Fibroblast of skin of left biceps (primary cell): ENCODE measurements at regions not wholly inside any gene's neighbourhood (a gene's known extent, or its start where the extent isn't known, plus 50 kb on each side); places are given as distances from the start of the nearest gene placed in this dataset.
A peak's percentile ranks its signal among the peaks of the same experiment; 100 is the strongest.

ENCODE experiments used
- DNase-seq, 2 experiments: peaks; one replicate each; pipeline ENCODE4 v3.0.0-alpha.2; 2013; ENCODE audit warnings: low read depth in 2 of 2

DNA sequence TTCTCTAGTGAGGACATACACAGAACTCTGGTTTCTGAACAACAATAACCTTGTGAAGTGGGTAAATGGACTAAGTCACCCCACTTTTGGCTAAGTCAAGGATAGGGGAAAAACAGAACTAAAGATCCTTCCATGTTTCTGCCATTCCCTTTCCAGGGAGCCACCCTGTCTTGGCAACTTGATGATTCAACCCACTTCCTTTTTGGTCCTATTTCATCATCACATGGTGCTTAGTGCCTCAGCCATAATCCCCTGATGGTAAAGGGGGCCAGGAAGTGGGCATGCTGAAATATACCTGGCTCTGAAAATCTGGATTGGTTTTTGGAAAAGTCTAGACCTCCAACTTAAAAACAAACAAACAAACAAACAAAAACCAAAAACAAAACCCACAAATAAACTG is 206.4 kb upstream of the FOXD3 start:
- DNase-seq: no peak

DNA sequence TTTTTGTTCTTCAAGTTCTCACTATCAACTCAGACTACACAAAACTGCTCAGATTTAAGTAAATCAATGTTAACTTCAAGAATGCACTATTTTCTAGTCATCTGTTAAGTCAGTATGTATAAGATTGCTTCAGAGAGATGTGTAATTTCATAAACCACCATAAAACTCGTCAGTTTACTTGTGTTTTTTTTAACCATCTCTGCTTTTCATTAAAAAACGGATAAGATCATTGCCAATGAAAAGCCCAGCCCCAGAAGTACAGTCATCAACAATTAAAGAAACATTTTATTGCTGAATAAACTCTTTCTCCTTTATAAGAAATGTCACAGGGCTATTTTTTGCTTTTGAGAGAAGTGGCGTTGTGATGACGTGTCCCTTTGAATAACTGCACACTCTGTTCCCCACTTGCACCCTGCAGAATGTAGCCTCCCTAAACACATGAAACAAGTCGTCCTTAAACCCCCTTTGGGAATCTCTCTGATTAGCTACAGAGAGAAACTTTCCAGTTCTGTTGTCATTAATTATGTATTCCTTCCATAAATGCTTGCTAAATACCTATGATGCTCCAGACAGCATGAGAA is 202.7 kb upstream of the FOXD3 start:
- no peak for DNase-seq

DNA sequence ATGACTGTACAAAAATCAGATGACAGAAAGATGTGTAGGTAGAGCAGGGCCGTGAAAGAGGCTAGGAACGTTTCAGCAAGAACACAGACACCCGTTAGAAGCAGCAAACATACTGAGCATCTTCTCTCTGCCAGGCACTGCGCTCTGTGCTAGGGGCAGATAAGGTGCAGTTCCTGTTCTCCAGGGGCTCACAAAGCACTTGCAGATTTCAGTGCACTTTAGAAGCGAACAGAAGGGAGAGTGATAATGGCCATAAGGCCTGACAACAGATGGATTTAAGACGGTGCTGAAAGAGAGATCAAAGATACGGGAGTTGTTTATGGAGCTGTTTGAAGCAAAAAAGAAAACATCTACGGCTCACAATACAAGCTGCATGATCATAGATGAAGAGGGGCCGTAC is 200.3 kb upstream of the FOXD3 start:
- DNase-seq: no peak

DNA sequence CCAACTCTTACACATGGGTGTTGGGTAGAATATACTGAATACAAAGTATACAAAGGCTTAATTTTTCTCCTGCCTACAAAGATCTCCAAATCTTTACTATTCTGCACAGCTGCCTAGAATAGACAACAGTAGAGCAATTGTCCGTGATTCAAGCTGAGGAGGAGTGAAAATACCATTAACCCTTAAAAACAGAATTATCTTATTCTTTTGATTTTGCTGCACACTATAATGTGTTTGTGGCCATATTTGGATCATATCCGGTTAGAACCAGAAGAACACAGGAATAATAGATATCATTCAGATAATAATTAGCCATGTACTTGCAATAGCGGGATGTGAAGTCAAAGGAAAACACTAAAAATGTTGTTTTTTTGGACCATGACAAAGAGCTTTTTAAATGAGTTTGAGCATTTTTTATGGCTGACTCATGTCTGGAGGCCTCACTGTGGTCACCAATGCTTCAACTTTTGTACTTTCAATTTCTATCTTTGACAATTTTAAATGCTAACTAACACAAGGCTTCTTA is 197.6 kb upstream of the FOXD3 start:
- peak in 1 of 2 experiments; percentile 70 for DNase-seq

DNA sequence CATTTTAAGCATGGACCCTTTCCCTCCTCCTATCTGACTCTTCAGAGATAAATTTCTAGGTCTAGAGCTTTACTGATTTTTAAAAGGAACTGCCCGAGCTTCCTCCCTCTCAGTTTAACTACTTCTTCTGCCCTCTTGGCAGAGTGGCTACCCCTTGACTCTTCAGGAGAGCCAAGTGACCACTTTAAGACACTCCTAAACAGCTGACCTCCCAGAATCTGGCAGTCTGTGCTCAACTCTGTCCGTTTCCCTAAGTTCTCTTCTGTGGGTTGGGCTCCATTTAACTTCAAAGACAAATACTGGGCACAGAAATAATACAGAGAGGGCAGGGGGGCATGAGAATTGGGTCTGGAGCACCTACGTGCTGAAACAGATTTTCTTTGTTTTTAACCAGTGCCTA is 196.3 kb upstream of the FOXD3 start:
- no peak for DNase-seq

- DNase-seq: peak; percentile 62 to 72
These were observed 195.0 kb upstream of the FOXD3 start for GRCh38 chr1:63127376-63127775.

DNA sequence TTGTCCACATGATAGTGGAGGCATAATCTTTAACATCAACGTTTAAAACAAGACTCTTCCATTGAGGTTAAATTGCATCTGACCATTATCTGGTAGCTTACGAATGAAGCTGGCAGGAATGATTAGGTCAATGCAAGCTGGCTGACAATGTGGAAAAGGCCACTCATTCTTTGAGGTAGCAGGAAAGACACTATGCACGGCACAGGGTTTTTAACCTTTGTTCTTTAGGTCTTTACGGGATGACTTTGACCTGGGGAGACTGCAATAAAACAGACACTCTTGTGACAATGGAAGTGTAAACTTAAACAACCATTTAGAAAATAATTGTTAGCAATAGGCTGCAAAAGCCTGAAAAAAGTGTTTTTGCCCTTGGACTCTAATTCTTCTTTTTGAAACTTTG is 193.8 kb upstream of the FOXD3 start:
- DNase-seq: no peak

DNA sequence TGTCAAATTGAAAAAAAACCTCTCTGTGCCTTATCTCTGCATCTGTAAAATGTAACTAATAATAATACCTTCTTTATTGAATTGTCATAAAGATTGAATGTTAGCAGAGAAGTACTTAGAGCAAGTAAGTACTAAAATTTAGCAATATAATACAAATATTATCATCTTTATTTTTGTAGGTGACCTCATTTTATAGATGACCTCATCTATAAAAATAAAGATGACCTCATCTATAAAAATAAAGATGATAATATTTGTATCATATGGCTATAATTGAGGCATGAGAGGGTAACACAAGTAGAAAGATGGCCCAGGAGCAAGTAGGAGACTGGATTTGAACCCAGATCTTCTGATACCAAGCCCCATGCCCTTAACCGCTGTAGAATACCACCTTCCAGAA is 193.2 kb upstream of the FOXD3 start:
- DNase-seq: no peak

DNA sequence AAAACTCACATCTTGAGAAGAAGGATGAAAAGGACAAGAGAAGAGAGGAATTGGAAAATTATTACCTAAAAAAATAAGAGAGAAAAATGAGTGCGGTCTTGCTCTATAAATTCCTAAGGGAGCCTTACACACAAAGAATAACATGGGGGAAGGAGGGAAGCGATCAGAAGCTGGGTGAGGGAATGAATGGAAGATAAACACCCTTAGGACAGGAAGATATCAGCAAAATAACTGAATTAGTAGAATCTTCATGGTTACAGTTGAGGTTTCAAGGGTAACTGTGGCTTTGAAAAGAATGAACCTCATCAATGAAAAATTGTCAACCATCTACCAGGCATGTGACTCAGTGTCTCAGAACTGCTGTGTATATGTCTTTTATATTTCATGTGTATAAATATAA is 192.5 kb upstream of the FOXD3 start:
- no peak for DNase-seq

DNA sequence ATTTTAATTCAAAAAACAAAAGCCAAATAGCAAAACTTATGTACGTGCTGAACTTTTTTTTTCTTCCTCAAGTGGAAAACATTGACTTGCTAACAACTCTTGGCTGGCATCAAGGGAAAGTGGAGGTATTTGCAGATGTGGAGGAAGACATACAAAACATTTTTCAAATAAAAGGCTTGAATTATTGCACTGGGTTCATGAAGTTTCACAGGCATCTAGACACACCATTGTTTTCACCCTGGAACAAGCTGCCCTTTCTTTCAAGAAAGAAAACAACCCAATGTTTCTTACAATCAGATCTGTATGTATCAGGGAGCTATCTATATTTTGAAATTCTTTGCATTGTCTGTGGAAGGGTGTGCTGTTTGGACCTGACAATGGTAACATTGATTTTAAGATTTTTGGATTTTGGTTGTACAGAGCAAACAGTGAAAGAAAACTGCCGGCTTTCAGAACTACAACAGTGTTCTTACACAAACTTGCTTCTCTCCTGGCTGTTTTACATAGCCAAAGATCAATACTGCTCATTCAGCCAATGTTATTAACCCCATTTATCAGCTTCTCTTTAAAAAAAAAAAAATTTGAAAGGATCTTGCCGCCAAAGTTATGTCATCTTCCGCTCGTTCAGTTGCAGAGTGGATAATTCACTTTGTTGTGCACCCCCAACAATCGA is 187.7 kb upstream of the FOXD3 start:
- no peak for DNase-seq

DNA sequence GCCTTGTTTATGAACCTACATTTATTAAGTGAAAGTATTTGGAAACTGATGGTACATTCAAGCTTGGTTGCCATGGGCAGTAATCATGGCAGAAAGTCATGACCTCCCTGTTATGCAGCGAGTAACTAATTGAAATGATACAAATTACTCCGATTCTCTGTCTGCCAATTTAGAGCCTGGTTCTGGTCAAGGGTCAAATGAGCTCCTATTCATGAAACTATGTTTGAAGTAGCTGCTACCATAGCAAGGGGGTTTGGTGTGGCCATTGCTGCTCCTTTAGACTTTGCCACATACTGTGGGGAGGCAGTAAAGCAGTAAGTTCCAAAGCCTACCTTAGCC is 187.2 kb upstream of the FOXD3 start:
- no peak for DNase-seq

DNA sequence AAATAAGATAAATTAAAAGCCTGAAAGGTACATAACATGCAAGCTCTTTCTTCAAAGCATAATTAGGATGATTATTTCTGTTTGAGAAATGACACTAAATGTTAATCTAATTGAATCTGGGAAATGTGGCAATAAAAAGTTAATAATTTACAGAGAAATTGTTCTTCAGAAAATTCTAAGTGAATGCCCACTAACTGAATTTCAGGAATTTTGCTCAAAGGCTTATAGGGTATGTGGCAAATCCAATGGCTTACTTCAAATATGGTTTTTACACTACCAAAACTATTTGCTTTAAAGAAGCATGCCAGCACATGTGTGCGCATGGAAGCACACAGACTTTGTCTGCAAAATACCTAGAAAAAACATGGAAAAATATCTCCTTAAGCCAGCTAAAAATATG is 186.6 kb upstream of the FOXD3 start:
- no peak for DNase-seq

GRCh38 chr1:63142001-63142400 is 180.4 kb upstream of the FOXD3 start:
- DNase-seq: no peak

DNA sequence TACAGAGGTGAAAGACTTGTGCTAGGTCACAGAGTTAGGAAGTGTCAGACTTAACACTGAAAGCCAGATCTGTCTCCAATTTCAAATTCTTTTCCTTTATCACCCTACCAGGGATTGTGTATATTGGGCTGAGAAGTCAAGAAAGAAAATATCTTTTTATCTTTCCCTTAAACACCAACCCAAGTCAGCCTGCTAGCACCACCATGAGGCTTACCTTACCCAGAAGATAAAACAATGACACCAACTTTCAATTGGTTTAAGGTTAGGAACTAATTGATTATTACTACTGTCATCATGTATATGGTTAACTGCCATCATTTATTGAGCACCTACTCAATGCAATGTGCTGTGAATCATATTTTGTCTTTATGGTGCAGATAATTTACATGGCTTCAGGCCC is 178.9 kb upstream of the FOXD3 start:
- DNase-seq: no peak

DNA sequence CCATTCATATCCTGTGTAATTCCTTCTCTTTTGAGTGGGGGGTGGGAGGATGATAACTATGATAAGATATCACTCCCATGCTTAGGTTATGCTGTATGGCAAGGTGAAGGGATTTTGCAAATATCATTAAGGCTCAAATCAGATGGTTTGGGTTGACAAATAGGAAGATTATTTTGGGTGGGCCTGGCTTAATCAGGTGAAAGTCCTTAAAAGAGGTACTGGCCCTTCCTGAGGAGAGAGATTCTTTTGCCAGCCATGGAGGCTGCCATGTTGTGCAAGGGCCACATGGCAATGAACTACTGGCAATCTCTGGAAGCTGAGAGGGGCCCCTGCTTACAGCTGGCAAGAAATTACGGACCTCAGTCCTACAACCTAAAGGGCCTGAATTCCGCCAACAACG is 174.6 kb upstream of the FOXD3 start:
- DNase-seq: no peak

DNA sequence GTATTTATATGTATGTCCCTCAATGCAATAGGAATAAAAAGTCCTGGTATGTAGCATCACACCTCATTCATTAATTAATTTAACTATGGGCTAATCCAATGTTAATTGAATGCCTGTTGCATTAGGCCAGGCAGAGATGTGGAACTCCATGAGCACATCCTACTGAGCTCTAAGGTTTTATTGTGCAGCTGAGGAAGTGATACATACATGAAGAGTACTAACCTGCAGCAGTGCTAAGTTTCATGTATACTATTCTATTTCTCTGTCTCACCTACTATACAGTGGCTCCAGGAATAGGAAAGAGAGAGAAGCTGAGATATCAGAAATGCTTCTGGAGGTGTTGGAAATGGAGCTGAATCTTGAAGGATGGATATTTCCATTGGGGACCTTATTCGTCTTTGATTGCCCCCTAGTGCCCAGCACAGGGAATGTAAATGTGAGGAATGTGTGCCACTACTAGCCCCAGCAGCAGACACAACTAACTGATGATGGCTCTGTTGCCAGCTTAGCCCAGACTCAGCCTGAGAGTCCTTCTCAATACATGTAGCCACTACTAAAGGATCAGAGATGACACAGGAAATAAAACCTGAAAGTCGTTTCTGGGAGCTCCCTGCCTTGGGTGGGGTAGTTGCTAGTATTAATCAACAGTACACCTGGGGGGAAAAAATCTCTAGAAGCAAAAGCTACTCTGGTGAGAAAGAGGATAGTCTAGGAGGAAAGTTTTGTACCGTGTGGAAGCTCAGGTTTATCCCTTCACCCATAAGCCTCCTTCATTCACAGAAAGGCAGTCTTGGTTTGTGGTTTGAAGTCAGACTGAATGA is 173.3 kb upstream of the FOXD3 start:
- peak; percentile 12 to 14 for DNase-seq

GRCh38 chr1:63152572-63152971 is 169.8 kb upstream of the FOXD3 start:
- DNase-seq: no peak

- DNase-seq: no peak
These were observed 166.9 kb upstream of the FOXD3 start for GRCh38 chr1:63155437-63155836.

GRCh38 chr1:63157085-63157484 is 165.3 kb upstream of the FOXD3 start:
- no peak for DNase-seq

- DNase-seq: no peak
These were observed 153.3 kb upstream of the FOXD3 start for GRCh38 chr1:63169057-63169456.

- no peak for DNase-seq
These were observed 149.2 kb upstream of the FOXD3 start for GRCh38 chr1:63173161-63173560.

- DNase-seq: no peak
These were observed 132.7 kb upstream of the FOXD3 start for GRCh38 chr1:63189677-63190076.

DNA sequence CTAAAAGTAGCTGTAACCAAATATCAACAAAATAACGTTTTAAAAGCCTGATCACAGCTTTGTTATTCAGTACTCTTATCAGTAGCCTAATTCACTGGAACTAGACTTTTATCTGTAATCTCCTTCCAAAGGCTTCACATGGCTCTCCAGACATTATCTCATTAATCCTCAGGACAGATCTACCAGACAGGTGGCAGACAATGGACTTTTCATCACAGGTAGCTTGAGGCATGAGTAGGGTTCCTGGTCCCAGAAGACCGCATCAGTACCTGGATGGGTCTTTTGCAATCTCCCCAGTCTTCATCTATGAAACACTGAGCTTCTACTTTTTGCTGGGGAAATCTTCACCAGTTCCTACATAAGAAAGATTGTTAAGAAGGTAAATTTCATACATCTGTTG is 132.2 kb upstream of the FOXD3 start:
- DNase-seq: no peak
